GM18951 (cell line): ENCODE measurements at regions not wholly inside any gene's neighbourhood (a gene's known extent, or its start where the extent isn't known, plus 50 kb on each side); places are given as distances from the start of the nearest gene placed in this dataset.

Experiments
- POLR2A ChIP-seq: IDR thresholded peaks from 4 replicates; pipeline ENCODE4 v1.6.1; 2011; ENCODE audit warnings: mild to moderate bottlenecking; ENCODE audit not compliant: insufficient read length, insufficient read depth; ENCODE audit errors: extremely low read depth
- in situ Hi-C: fragments of 300-500 bp; cut with MboI; formaldehyde crosslinking; loops from one replicate; pipeline ENCODE4 v1.12.0; 2022; ENCODE audit warnings: low sequenced_read_pairs, mixed read lengths, inconsistent platforms; ENCODE audit not compliant: unreplicated experiment

GRCh38 chr9:26057050-26057449 is 378.8 kb upstream of the TUSC1 start:
- in situ Hi-C loops, result no loop called here

GRCh38 chr9:26054600-26055520 is 376.6 kb upstream of the TUSC1 start:
- TF ChIP-seq POLR2A, result no peak
- in situ Hi-C loops, result no loop called here

More at GRCh38 chr9:26057050-26057449, 378.8 kb upstream of the TUSC1 start:
- TF ChIP-seq POLR2A, result no peak

DNA sequence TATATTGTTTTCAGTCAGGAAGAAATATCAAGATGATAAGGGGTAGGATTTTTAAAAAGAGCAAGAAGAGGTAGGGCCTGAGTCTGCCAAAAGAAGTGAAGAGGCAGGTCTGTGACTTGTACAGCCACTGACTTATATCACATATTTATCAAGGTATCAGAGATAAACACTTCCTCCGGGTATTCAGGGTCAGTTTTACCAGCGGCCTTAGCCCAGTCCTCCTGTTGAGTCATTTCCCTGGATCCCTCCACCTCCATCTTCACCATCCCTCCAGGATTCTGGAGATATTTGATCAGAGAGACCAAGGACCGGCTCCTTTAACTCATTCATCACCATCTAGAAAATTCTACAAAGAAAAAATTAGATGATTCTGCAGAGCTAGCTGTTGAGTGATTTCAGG is 375.7 kb upstream of the TUSC1 start:
- no peak for TF ChIP-seq POLR2A
- in situ Hi-C loops, result no loop called here

DNA sequence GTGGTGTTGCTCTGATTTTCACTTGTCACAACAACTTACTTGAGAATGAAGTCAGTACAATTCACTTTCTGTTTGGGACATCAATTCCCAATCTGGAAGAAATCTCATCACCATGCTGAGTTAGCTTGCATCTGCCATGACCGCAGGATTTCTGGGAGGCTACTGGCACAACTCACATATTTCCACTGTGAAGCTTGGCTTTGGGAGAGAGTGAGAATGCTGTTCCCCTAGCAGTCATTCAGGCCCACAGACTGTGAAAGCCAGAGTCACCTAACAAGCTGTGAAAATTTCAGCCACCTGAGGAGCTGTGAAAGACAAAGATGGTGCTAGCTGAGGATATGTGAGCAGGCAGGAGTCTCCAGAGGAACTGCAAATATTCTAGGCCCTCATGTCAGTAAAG is 365.2 kb upstream of the TUSC1 start:
- in situ Hi-C loops, result no loop called here
- TF ChIP-seq POLR2A, result no peak

- in situ Hi-C loops, result no loop called here
- no peak for TF ChIP-seq POLR2A
Observed at GRCh38 chr9:26034786-26035185, 356.5 kb upstream of the TUSC1 start.

- no peak for TF ChIP-seq POLR2A
- in situ Hi-C loops, result no loop called here
Observed at GRCh38 chr9:26033336-26033735, 355.1 kb upstream of the TUSC1 start.

- in situ Hi-C loops, result no loop called here
- no peak for TF ChIP-seq POLR2A
Observed at GRCh38 chr9:26026423-26027100, 348.3 kb upstream of the TUSC1 start.

DNA sequence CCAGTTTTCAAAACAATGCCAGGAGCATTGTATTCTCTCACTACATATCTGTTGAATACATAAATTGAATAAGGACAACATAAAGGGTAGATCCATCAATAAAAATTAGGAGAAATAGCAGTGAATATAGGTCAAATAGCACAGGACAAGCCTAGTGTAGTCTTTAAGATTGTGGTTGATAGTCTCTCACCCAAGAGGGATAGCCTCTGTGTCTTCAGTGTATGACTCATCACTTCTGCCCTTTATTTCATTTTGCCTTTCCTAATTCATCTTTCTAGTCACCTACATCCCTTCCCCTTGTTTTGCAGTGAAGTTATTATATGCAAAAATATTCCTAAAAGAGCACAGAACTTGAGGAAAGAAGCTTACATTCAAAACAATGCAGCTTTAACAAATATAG is 335.0 kb upstream of the TUSC1 start:
- no peak for TF ChIP-seq POLR2A

DNA sequence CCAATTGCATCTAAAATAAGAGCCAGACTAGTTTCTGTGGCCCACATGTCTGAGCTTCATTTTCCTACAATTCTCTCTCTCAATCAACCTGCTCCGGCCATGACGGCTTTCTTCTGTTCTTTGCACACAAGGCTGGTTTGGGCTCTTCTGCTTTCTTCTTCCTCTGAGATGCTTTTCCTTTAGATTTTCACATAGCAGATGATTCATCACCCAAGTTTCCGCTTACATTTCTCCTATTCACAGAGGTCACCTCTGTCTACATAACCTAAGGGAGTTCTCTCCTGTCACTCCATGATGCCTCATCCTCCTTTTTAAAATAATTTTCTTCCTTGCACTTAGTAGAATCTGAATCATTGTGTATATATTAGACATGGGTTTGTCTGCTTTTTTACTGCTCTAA is 334.6 kb upstream of the TUSC1 start:
- TF ChIP-seq POLR2A, result no peak
- in situ Hi-C loops, result no loop called here

More for the DNA sequence above, 335.0 kb upstream of the TUSC1 start:
- in situ Hi-C loops, result no loop called here

DNA sequence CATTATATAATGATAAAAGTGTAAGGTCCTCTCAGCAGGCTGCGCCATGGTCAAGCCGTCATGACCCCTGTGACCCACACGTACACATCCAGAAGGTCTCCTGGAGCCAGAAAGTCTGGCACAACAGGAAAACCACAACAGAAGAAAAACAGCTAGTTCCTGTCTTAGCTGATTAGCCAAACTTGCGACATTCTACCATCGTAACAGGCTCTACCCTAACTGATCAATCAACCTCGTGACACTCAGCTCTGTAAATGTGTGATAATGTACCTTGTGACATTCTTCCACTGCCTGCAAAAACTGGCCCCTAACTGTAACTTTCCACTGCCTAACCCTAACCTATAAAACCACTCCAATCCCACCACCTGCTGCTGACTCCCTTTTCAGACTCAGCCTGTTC is 316.4 kb upstream of the TUSC1 start:
- no peak for TF ChIP-seq POLR2A
- in situ Hi-C loops, result no loop called here

DNA sequence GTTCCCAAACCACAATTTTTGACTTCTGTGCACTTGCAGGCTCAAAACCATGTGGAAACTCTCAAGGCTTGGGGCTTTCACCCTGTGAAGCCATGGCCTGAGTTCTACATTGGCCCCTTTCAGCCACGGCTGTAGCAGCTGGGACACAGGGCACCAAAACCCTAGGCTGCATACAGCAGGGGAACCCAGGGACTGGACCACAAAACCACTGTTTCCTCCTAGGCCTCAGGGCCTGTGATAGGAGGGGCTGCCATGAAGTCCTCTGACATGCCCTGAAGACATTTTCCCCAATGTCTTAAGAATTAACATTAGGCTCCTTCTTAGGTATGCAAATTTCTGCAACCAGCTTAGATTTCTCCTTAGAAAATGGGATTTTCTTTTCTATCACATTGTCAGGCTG is 312.1 kb upstream of the TUSC1 start:
- in situ Hi-C loops, result no loop called here
- TF ChIP-seq POLR2A, result no peak

GRCh38 chr9:25975667-25976066 is 297.4 kb upstream of the TUSC1 start:
- TF ChIP-seq POLR2A, result no peak

GRCh38 chr9:25964239-25964638 is 286.0 kb upstream of the TUSC1 start:
- in situ Hi-C loops, result no loop called here
- TF ChIP-seq POLR2A, result no peak

More at GRCh38 chr9:25975667-25976066, 297.4 kb upstream of the TUSC1 start:
- in situ Hi-C loops, result no loop called here

- in situ Hi-C loops, result no loop called here
- no peak for TF ChIP-seq POLR2A
Observed at GRCh38 chr9:25960178-25960577, 281.9 kb upstream of the TUSC1 start.
